Fibroblast of peridontal ligament (primary cell): ENCODE measurements at regions not wholly inside any gene's neighbourhood (a gene's known extent, or its start where the extent isn't known, plus 50 kb on each side); places are given as distances from the start of the nearest gene placed in this dataset.
"Not testable (repeated sequence)": the region's sequence is repeated elsewhere in the genome, so short reads cannot be mapped to it uniquely, and the experiment has no call there.

Experiments used
- DNase-seq: peaks from one replicate; pipeline ENCODE4 v3.0.0-alpha.2; 2010; ENCODE audit errors: extremely low read depth

DNA sequence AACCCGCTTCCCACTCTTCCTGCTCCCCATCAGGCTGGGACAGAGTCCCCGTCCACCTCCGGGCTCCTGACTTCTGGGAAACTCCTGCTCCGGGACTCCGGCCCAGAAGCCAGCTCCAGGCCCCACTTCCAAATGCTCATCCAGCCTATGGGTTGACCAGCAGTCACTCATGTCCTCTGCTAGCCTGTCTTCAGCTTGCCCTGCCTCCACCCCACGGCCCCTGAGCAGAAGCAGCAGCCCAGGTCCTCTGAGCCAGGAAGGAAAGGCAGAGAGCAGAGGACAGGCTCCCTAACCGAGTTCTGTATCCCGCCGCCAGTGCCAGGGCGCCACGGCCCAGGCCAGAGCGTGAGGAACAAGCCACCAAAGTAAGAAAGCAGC, 86.4 kb upstream of the ID2 start:
- no peak for DNase-seq

- DNase-seq = no peak
Measured at GRCh38 chr2:8595811-8596600, 85.8 kb upstream of the ID2 start.

DNA sequence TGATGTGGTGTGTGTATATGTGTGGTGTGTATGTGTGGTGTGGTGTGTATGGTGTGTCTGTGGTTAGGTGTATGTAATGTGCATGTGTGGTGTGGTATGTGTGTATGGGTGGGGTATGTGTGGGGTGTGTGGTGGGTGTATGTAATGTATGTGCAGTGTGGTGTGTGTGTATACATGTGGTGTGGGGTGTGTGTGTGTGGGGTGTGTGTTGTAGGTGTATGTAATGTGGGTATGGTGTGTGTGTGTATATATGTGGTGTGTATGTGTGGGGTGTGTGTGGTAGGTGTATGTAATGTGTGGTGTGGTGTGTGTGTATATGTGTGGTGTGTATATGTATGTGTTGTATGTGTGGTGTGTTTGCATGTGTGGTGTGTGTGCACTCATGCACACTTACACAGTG, 84.8 kb upstream of the ID2 start:
- no peak for DNase-seq

DNA sequence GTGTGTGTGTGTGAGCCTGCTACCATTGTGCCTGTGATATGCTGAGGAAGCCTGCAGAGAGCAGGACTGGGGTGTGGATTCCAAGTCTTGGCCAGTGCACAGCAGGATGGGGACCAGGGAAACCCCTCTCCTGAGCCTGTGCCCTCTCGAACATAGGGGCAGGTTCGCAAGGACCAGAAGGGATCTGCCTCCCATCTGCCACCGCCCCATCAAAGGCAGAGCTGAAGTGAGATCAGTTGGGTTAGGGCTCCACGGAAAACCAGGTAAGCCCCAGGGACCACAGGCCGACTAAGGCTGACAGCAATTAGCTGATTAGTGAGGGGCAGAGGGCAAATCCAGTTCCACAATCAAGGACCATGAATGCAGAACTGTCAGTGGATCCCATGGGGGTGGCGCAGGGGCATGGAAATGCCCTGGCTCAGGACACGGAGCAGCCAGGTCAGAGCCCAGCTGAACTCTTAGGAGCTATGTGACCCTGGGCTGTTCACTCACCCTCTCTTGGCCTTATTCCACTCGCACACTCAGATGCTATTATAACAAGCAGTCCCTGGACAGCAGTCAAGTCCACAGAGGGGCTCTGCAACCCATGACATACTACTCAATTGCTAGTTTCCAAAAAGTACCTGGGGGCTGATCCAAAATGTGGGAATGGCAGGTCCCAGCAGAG, 84.2 kb upstream of the ID2 start:
- DNase-seq = no peak

- DNase-seq = peak; percentile 81
Measured at GRCh38 chr2:8598295-8599165, 83.3 kb upstream of the ID2 start.

DNA sequence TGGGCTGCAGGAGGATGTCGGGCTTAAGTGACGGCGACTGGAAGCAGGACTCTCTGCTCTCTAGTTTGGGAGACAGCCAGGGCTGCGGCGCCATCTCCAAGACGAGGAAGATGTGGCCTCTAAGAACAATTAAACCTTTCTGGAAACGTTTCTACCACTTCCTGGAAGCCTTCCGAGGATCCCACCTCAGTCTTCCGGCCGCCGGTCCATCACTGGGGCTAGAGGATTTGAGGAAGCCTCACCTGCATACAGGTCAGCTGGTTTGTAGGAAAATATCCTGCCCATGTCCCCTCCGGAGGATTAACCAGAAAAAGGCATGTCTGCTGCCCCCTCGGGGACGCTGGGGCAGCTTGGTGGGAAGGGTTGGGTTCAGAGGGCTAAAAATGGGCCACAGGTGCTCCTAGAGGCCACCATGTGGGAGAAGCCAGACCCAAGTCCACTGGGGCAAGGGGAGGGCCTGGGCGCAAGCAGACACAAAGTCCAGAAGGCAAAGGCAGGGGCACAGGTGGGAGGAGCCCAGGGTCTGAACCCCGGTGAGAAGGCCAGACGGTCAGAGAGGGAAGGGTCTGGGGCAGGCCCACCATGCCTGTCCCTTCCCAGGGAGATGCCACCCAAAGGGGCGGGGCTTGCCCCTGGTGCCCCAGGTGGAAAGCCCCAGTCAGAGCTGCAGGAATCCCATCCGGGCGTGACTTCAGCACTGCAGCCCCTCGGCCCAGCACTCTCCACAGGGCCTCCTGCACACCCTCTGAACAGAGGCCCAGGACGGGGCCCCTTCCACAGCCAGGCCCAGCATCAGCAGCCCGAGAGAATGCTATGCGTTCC, 82.2 kb upstream of the ID2 start:
- DNase-seq = no peak

DNA sequence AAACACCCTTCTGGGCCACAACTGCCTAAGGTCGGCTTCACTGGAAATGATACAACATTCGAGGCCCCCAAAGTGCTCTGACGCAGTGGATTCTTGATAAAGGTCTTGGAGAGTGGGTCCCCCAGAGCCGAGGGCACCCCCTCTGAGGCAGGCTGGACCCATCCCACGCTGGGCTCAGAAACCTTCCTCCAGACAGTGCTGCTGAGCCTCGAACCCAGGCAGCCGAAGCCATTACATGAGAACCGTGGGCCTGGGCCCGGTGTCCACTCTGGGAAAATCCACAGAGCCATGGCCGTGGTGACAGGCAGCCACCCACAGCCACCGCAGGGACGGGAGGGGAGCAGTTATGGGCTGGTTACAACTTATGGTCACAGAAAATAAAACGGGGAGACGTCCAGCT, 81.4 kb upstream of the ID2 start:
- no peak for DNase-seq

GRCh38 chr2:8602809-8603208, 79.0 kb upstream of the ID2 start:
- DNase-seq = peak; percentile 31

DNA sequence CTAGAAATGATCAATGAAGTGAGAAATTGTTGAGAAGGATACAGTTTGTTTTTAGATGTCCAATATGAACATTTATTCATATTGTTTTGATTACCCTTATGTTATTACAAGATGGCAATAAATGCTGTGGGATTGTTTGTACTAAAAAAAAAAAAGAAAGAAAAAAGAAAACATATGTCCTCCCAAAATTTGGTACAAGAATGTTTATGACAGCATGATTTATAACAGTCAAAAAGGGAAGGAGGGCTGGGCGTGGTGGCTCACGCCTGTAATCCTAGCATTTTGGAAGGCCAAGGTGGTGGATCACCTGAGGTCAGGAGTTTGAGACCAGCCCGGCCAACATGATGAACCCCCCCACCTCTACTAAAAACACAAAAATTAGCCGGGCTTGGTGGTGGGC, 78.5 kb upstream of the ID2 start:
- not testable (repeated sequence) for DNase-seq

GRCh38 chr2:8604262-8604661, 77.6 kb upstream of the ID2 start:
- no peak for DNase-seq

GRCh38 chr2:8605351-8606065, 76.3 kb upstream of the ID2 start:
- no peak for DNase-seq

DNA sequence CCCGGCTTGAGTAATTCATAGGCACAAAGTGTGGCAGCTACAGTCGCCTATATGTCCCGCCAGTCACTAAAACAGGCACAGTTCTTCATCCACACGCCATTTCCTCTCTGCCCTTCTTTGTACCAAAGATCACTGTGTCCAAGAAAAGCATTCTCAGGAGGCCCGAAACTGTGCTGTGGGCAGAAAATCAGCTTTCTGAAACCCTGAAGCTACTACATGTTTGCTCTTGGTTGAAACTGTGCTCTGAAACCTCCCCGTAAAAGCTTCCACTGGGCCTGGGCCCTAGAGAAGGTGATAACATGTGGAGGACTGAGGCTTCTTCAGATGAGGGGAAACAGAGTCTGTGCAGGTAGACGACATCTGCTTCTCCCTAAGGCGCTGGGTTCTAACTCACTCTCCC, 75.6 kb upstream of the ID2 start:
- no peak for DNase-seq

DNA sequence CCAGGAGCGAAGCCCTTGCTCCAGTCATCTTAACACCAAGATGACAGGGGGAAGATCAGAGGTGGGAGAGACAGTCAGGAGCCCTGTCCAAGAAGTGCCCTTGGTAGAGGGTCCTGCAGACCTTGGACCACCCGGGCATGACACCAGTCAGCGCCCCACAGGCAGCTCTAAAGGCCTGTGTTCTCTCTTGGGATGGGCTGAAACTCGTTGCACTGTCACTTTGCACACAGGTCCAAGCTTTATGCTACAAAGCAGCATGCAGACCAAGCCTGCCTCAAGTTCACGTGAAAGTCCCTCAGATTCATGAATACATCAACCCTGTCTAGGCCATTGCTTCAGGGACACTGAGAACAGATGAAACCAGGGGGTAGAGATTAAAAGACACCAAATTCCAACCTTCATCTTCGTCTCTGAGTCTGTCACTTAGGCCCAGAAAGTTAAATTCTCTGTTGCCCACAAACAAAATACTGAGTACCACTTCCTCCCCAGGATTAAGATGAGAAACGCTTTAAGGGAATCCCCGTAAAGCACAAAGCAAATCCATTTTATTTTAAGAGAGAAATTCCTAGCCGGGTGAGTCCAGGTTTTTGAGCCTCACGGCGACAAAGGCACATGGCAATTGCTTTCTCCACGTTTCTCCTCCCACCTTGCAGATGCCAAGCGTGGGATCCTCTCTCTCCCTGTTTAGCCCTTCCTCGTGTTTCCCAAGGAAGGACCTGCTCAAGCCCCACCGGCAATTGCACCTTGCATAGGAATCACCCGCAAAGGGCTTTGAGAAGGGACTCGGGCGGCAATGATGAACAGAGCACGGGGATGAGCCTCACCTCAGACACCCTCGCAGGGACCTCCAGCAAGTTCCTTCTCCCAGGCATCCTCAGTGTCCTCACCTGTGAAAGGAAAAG, 75.0 kb upstream of the ID2 start:
- DNase-seq = no peak

DNA sequence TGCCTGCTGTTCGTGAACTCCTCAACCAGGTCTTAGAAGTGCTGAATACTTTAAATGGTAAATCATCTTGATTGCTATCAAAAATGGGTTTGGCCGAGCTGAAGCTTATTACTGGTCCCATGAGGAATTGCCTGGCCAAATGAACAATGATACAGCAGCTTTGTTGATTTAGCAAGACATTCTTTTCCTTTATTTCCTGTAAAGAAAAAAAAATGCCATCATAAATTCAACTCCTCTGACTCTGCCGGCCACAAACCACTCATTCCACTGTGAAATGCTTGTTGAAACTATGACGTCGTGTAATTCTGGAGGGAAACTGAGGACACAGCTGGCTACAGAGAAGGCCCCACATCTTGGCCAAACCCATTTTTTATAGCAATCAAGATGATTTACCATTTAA, 74.2 kb upstream of the ID2 start:
- DNase-seq = peak; percentile 90

GRCh38 chr2:8608411-8608954, 73.4 kb upstream of the ID2 start:
- DNase-seq = peak; percentile 86

DNA sequence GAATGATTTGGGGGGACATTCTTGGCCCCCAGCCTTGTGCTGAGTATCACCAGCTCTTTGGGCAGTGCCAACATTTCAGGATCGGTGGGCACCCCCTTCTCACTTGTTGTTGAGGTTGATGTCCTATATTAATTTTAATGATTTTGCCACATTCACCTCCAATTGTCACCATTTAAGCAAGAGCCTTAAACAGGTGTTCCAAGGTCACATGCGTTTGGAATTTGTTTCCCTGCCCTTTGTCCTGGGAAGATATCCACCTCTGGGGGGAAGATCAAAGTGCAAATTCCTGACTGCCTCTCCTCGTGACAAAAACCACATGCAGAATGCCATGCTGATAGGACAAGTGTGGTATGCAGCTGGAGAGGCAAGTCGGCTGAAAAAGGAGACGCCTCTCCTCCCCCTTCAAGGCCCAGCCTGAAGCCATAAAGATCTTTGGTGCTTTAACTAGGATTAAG, 72.5 kb upstream of the ID2 start:
- no peak for DNase-seq

- DNase-seq = not testable (repeated sequence)
Measured at GRCh38 chr2:8610775-8611174, 71.1 kb upstream of the ID2 start.

DNA sequence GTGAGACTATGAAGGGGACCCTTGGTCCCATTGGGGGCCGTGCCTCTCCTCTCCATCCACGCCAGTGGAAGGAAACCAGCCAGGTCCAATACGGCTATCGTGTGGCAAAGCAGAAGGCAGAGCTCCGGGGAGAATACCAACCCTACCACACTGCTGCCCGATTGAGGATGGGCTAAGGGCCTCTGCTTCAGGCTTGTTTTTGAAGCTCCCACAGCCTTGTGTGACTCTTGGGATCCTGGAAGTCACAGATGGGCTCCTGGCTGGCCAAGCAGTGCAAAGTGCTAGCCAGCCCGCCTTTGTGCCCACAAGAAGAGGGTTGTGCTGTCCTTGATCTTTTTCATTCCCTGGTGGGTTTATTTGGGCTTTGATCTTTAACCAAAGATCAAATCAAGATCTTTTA, 70.6 kb upstream of the ID2 start:
- DNase-seq = no peak

GRCh38 chr2:8611700-8612099, 70.2 kb upstream of the ID2 start:
- no peak for DNase-seq

GRCh38 chr2:8612734-8613179, 69.1 kb upstream of the ID2 start:
- no peak for DNase-seq
